WTC11 (cell line): ENCODE measurements at regions not wholly inside any gene's neighbourhood (a gene's known extent, or its start where the extent isn't known, plus 50 kb on each side); places are given as distances from the start of the nearest gene placed in this dataset.

Experiments used
- ATAC-seq: fragments of 200-7000 bp; cut with Tn5 transposase; 2 replicates; pipeline ENCODE4 v1.10.0; 2021; ENCODE audit warnings: mild to moderate bottlenecking, moderate library complexity
- CTCF ChIA-PET: fragments of 300-600 bp; sonication (Branson Sonifier 250); formaldehyde crosslinking; loops from one replicate; lab custom pipeline; 2021; ENCODE audit warnings: antibody characterized with exemption; lab: Charles Lee
- POLR2A ChIA-PET: fragments of 350-600 bp; sonication (Branson Sonifier 250); formaldehyde crosslinking; loops from one replicate; lab custom pipeline; 2021; ENCODE audit warnings: antibody characterized with exemption; lab: Charles Lee
- DNase-seq: peaks from one replicate; pipeline ENCODE4 v3.0.0; 2021; ENCODE audit warnings: low spot score
- H3K27ac Mint-ChIP-seq: 2 replicates; pipeline ENCODE4 v1.8.0; 2021; ENCODE audit warnings: mixed read lengths
- H3K27me3 Mint-ChIP-seq: 2 replicates; pipeline ENCODE4 v1.8.0; 2021; ENCODE audit warnings: low read depth, mild to moderate bottlenecking, moderate library complexity, mixed read lengths
- H3K36me3 Mint-ChIP-seq: 2 replicates; pipeline ENCODE4 v1.8.0; 2021; ENCODE audit warnings: mixed read lengths
- H3K4me1 Mint-ChIP-seq: 2 replicates; pipeline ENCODE4 v1.8.0; 2022; ENCODE audit warnings: mixed read lengths
- H3K4me3 Mint-ChIP-seq: 2 replicates; pipeline ENCODE4 v1.8.0; 2021; ENCODE audit warnings: mild to moderate bottlenecking, moderate library complexity, mixed read lengths
- H3K9me3 Mint-ChIP-seq: 2 replicates; pipeline ENCODE4 v1.8.0; 2021; ENCODE audit warnings: mixed read lengths
- ATF1 ChIP-seq: sonication (generic); formaldehyde crosslinking; IDR thresholded peaks from 2 replicates; pipeline ENCODE4 v1.8.1; 2023; ENCODE audit warnings: mild to moderate bottlenecking, moderate library complexity, missing genetic modification reagents
- EMX1 ChIP-seq: fragments of 250-450 bp; sonication (Bioruptor Pico); IDR thresholded peaks from 2 replicates; pipeline ENCODE4 v1.8.0; 2021; ENCODE audit warnings: mild to moderate bottlenecking
- ETV6 ChIP-seq: sonication (generic); formaldehyde crosslinking; IDR thresholded peaks from 2 replicates; pipeline ENCODE4 v1.8.1; 2022; ENCODE audit warnings: mild to moderate bottlenecking, missing genetic modification reagents
- IRF2 ChIP-seq: sonication (generic); formaldehyde crosslinking; IDR thresholded peaks from 2 replicates; pipeline ENCODE4 v1.8.0; 2022; ENCODE audit warnings: low read depth, missing genetic modification reagents, borderline replicate concordance
- MYBL2 ChIP-seq: sonication (generic); formaldehyde crosslinking; IDR thresholded peaks from 2 replicates; pipeline ENCODE4 v1.8.1; 2023; ENCODE audit warnings: mild to moderate bottlenecking, moderate library complexity, missing genetic modification reagents
- NFATC4 ChIP-seq: fragments of 250-450 bp; sonication (Bioruptor Pico); IDR thresholded peaks from 2 replicates; pipeline ENCODE4 v1.9.0; 2021; ENCODE audit warnings: mild to moderate bottlenecking
- NR2C2 ChIP-seq: sonication (generic); formaldehyde crosslinking; IDR thresholded peaks from 2 replicates; pipeline ENCODE4 v1.8.0; 2022; ENCODE audit warnings: mild to moderate bottlenecking, missing genetic modification reagents
- SMAD3 ChIP-seq: sonication (generic); formaldehyde crosslinking; IDR thresholded peaks from 2 replicates; pipeline ENCODE4 v1.8.0; 2022; ENCODE audit warnings: missing genetic modification reagents, mild to moderate bottlenecking, borderline replicate concordance
- SP1 ChIP-seq: sonication (generic); formaldehyde crosslinking; conservative IDR thresholded peaks from 2 replicates; pipeline ENCODE4 v1.8.1; 2022; ENCODE audit warnings: missing genetic modification reagents
- ZBTB21 ChIP-seq: sonication (generic); formaldehyde crosslinking; IDR thresholded peaks from 2 replicates; pipeline ENCODE4 v1.8.1; 2023; ENCODE audit warnings: mild to moderate bottlenecking, missing genetic modification reagents, borderline replicate concordance
- ZNF263 ChIP-seq: sonication (generic); formaldehyde crosslinking; IDR thresholded peaks from 2 replicates; pipeline ENCODE4 v1.8.1; 2022; ENCODE audit warnings: low read depth, mild to moderate bottlenecking, moderate library complexity, missing genetic modification reagents
- ZNF423 ChIP-seq: fragments of 250-450 bp; sonication (Bioruptor Pico); IDR thresholded peaks from 2 replicates; pipeline ENCODE4 v2.1.2; 2022; ENCODE audit warnings: mild to moderate bottlenecking, moderate library complexity
- TF ChIP-seq, protein P1 (sequence below): sonication (generic); formaldehyde crosslinking; IDR thresholded peaks from 2 replicates; pipeline ENCODE4 v1.8.1; 2022; ENCODE audit warnings: missing genetic modification reagents, borderline replicate concordance
- TF ChIP-seq, protein P2 (sequence below): sonication (generic); formaldehyde crosslinking; IDR thresholded peaks from 2 replicates; pipeline ENCODE4 v1.8.0; 2023; ENCODE audit warnings: mild to moderate bottlenecking, missing genetic modification reagents
- TF ChIP-seq, protein P3 (sequence below): sonication (generic); formaldehyde crosslinking; IDR thresholded peaks from 2 replicates; pipeline ENCODE4 v1.8.0; 2022; ENCODE audit warnings: mild to moderate bottlenecking, missing genetic modification reagents
- TF ChIP-seq, protein P4 (sequence below): fragments of 250-450 bp; sonication (Bioruptor Pico); IDR thresholded peaks from 2 replicates; pipeline ENCODE4 v2.1.2; 2022; ENCODE audit warnings: mild to moderate bottlenecking, moderate library complexity
- TF ChIP-seq, protein P5 (sequence below): sonication (generic); formaldehyde crosslinking; IDR thresholded peaks from 2 replicates; pipeline ENCODE4 v1.8.1; 2022; ENCODE audit warnings: low read depth, missing genetic modification reagents, borderline replicate concordance
- TF ChIP-seq, protein P6 (sequence below): sonication (generic); formaldehyde crosslinking; IDR thresholded peaks from 2 replicates; pipeline ENCODE4 v1.8.1; 2023; ENCODE audit warnings: mild to moderate bottlenecking, moderate library complexity, missing genetic modification reagents
- TF ChIP-seq, protein P7 (sequence below): sonication (generic); formaldehyde crosslinking; IDR thresholded peaks from 2 replicates; pipeline ENCODE4 v1.8.0; 2023; ENCODE audit warnings: missing genetic modification reagents

DNA sequence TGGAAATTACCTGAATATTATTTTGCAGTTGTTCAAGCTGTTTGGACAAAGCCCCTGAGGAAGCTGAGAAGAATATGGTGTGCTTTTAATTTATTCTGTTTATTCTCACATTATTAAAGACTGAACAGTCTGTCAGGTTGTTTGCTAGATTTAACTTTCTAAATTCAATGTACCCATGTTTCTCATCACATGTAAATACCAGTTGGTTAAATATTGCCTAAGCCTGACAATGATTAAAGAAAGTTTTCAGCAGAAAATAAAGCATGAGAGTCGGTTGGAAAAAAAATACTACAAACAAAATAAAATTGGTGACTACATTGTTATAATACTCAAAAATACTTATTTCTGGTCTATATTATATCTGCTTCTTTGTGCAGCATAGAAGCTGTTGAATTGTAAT, 1974.7 kb downstream of the ARAP2 start:
- no peak overlapping the region for H3K27ac Mint-ChIP-seq
- no peaks in the 10 kb centered on the region for H3K4me1 Mint-ChIP-seq
- CTCF ChIA-PET: no interaction called here
- no peak for TF ChIP-seq MYBL2 (CRISPR knock-in tag)
- TF ChIP-seq, all 79 proteins: peak for 0
- POLR2A ChIA-PET: no interaction called here
- Mint-ChIP-seq H3K9me3 (peaks cover 12% of the 10 kb centered on the region), H3K4me3 (no peak overlapping the region), H3K36me3 (no peaks in the 10 kb centered on the region), H3K27me3 (no peaks in the 10 kb centered on the region)
- ATAC-seq: no peak
- no peak for DNase-seq

DNA sequence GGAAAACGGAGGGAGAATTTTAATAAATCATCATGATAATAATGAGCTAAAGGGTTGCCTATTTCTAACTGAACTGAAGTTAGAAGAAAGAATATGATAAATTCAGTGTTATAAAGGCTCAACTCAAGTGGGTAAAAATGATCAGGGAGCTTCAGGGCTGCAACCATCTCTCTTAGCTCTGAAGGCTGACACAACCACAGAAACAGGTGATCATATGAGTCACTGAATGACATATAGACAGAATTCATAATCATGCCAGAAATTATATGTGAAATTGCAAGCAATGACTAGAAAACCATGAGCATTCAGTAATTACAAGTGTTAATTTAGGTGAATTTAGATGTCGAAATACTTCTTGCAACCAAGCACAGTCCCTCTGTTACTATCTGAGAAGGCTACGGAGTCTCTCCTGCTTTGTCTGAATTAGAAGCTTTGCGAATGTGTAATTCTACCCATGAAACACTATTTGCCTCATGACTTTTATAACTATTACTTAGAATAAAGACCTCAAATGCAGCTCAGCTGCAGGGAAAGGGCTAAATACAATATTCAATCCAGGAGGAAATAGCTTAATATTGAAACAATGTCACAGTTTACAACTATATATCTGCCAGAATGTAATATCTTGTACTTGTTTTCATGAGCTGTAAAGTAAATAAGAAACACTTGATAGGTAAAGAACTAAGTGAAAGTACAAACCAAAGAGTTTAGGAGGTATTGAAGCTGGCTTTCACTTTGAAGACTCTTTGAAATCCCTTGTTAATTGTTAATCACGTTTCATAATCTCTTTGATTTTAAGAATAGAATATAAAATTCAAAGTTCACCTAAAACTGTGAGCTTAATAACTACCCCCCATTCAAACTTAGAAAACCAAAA, 1972.6 kb downstream of the ARAP2 start:
- Mint-ChIP-seq H3K27ac (no peak overlapping the region), H3K27me3 (no peaks in the 10 kb centered on the region), H3K36me3 (no peaks in the 10 kb centered on the region), H3K4me1 (no peaks in the 10 kb centered on the region), H3K4me3 (no peak overlapping the region), H3K9me3 (peaks cover 17% of the 10 kb centered on the region)
- DNase-seq (no peak), ATAC-seq (no peak)
- CTCF ChIA-PET: no interaction called here
- no peak for TF ChIP-seq EMX1 (CRISPR knock-in tag)
- no peak for TF ChIP-seq SMAD3
- no peak for TF ChIP-seq ETV6 (CRISPR knock-in tag)
- no peak for TF ChIP-seq ZNF423 (CRISPR knock-in tag)
- TF ChIP-seq ZBTB21: no peak
- TF ChIP-seq, protein P1, sequence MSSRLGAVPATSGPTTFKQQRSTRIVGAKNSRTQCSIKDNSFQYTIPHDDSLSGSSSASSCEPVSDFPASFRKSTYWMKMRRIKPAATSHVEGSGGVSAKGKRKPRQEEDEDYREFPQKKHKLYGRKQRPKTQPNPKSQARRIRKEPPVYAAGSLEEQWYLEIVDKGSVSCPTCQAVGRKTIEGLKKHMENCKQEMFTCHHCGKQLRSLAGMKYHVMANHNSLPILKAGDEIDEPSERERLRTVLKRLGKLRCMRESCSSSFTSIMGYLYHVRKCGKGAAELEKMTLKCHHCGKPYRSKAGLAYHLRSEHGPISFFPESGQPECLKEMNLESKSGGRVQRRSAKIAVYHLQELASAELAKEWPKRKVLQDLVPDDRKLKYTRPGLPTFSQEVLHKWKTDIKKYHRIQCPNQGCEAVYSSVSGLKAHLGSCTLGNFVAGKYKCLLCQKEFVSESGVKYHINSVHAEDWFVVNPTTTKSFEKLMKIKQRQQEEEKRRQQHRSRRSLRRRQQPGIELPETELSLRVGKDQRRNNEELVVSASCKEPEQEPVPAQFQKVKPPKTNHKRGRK (CRISPR knock-in tag): no peak
- no peak for TF ChIP-seq NR2C2 (CRISPR knock-in tag)
- no peak for TF ChIP-seq MYBL2 (CRISPR knock-in tag)
- TF ChIP-seq, protein P2, sequence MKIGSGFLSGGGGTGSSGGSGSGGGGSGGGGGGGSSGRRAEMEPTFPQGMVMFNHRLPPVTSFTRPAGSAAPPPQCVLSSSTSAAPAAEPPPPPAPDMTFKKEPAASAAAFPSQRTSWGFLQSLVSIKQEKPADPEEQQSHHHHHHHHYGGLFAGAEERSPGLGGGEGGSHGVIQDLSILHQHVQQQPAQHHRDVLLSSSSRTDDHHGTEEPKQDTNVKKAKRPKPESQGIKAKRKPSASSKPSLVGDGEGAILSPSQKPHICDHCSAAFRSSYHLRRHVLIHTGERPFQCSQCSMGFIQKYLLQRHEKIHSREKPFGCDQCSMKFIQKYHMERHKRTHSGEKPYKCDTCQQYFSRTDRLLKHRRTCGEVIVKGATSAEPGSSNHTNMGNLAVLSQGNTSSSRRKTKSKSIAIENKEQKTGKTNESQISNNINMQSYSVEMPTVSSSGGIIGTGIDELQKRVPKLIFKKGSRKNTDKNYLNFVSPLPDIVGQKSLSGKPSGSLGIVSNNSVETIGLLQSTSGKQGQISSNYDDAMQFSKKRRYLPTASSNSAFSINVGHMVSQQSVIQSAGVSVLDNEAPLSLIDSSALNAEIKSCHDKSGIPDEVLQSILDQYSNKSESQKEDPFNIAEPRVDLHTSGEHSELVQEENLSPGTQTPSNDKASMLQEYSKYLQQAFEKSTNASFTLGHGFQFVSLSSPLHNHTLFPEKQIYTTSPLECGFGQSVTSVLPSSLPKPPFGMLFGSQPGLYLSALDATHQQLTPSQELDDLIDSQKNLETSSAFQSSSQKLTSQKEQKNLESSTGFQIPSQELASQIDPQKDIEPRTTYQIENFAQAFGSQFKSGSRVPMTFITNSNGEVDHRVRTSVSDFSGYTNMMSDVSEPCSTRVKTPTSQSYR: no peak
- TF ChIP-seq, protein P3, sequence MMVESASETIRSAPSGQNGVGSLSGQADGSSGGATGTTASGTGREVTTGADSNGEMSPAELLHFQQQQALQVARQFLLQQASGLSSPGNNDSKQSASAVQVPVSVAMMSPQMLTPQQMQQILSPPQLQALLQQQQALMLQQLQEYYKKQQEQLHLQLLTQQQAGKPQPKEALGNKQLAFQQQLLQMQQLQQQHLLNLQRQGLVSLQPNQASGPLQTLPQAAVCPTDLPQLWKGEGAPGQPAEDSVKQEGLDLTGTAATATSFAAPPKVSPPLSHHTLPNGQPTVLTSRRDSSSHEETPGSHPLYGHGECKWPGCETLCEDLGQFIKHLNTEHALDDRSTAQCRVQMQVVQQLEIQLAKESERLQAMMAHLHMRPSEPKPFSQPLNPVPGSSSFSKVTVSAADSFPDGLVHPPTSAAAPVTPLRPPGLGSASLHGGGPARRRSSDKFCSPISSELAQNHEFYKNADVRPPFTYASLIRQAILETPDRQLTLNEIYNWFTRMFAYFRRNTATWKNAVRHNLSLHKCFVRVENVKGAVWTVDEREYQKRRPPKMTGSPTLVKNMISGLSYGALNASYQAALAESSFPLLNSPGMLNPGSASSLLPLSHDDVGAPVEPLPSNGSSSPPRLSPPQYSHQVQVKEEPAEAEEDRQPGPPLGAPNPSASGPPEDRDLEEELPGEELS (CRISPR knock-in tag): no peak
- TF ChIP-seq ATF1 (CRISPR knock-in tag): no peak
- TF ChIP-seq, protein P4, sequence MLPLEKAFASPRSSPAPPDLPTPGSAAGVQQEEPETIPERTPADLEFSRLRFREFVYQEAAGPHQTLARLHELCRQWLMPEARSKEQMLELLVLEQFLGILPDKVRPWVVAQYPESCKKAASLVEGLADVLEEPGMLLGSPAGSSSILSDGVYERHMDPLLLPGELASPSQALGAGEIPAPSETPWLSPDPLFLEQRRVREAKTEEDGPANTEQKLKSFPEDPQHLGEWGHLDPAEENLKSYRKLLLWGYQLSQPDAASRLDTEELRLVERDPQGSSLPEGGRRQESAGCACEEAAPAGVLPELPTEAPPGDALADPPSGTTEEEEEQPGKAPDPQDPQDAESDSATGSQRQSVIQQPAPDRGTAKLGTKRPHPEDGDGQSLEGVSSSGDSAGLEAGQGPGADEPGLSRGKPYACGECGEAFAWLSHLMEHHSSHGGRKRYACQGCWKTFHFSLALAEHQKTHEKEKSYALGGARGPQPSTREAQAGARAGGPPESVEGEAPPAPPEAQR: no peak
- no peak for TF ChIP-seq ZNF263 (CRISPR knock-in tag)
- TF ChIP-seq IRF2: no peak
- no peak for TF ChIP-seq NFATC4 (CRISPR knock-in tag)
- TF ChIP-seq, protein P5, sequence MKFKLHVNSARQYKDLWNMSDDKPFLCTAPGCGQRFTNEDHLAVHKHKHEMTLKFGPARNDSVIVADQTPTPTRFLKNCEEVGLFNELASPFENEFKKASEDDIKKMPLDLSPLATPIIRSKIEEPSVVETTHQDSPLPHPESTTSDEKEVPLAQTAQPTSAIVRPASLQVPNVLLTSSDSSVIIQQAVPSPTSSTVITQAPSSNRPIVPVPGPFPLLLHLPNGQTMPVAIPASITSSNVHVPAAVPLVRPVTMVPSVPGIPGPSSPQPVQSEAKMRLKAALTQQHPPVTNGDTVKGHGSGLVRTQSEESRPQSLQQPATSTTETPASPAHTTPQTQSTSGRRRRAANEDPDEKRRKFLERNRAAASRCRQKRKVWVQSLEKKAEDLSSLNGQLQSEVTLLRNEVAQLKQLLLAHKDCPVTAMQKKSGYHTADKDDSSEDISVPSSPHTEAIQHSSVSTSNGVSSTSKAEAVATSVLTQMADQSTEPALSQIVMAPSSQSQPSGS (CRISPR knock-in tag): no peak
- TF ChIP-seq SP1 (CRISPR knock-in tag): no peak
- TF ChIP-seq, protein P6, sequence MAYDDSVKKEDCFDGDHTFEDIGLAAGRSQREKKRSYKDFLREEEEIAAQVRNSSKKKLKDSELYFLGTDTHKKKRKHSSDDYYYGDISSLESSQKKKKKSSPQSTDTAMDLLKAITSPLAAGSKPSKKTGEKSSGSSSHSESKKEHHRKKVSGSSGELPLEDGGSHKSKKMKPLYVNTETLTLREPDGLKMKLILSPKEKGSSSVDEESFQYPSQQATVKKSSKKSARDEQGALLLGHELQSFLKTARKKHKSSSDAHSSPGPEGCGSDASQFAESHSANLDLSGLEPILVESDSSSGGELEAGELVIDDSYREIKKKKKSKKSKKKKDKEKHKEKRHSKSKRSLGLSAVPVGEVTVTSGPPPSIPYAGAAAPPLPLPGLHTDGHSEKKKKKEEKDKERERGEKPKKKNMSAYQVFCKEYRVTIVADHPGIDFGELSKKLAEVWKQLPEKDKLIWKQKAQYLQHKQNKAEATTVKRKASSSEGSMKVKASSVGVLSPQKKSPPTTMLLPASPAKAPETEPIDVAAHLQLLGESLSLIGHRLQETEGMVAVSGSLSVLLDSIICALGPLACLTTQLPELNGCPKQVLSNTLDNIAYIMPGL (CRISPR knock-in tag): no peak
- TF ChIP-seq, protein P7, sequence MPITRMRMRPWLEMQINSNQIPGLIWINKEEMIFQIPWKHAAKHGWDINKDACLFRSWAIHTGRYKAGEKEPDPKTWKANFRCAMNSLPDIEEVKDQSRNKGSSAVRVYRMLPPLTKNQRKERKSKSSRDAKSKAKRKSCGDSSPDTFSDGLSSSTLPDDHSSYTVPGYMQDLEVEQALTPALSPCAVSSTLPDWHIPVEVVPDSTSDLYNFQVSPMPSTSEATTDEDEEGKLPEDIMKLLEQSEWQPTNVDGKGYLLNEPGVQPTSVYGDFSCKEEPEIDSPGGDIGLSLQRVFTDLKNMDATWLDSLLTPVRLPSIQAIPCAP (CRISPR knock-in tag): no peak
- POLR2A ChIA-PET: no interaction called here
